SK-N-SH treated with all-trans-retinoic acid at 6 μM for 48 hours (cell line): ENCODE measurements at regions not wholly inside any gene's neighbourhood (a gene's known extent, or its start where the extent isn't known, plus 50 kb on each side); places are given as distances from the start of the nearest gene placed in this dataset.

Experiments
- ARNTL ChIP-seq: fragments of 450-650 bp; formaldehyde crosslinking; IDR thresholded peaks from 2 replicates; pipeline ENCODE4 v1.5.0; 2020; ENCODE audit warnings: low read depth, mild to moderate bottlenecking, moderate library complexity, borderline replicate concordance
- CREB5 ChIP-seq: fragments of 250-450 bp; sonication (Bioruptor Pico); IDR thresholded peaks from 2 replicates; pipeline ENCODE4 v1.5.1; 2020; ENCODE audit warnings: low read depth, mild to moderate bottlenecking, moderate library complexity
- GLIS3 ChIP-seq: fragments of 250-450 bp; sonication (Bioruptor Pico); IDR thresholded peaks from 2 replicates; pipeline ENCODE4 v1.5.0; 2020; ENCODE audit warnings: mild to moderate bottlenecking, moderate library complexity
- PATZ1 ChIP-seq: fragments of 250-450 bp; sonication (Bioruptor Pico); IDR thresholded peaks from 2 replicates; pipeline ENCODE4 v1.8.0; 2020; ENCODE audit warnings: mild to moderate bottlenecking, moderate library complexity, borderline replicate concordance
- POU6F1 ChIP-seq: fragments of 250-450 bp; sonication (Bioruptor Pico); IDR thresholded peaks from 2 replicates; pipeline ENCODE4 v1.8.0; 2021; ENCODE audit warnings: low read depth, mild to moderate bottlenecking, moderate library complexity, borderline replicate concordance
- RARB ChIP-seq: fragments of 250-450 bp; sonication (Bioruptor Pico); IDR thresholded peaks from 2 replicates; pipeline ENCODE4 v1.8.0; 2021; ENCODE audit warnings: mild to moderate bottlenecking, moderate library complexity
- SNAI2 ChIP-seq: fragments of 250-450 bp; sonication (Bioruptor Pico); IDR thresholded peaks from 2 replicates; pipeline ENCODE4 v1.5.0; 2020; ENCODE audit warnings: mild to moderate bottlenecking, moderate library complexity
- TSHZ2 ChIP-seq: fragments of 250-450 bp; sonication (Bioruptor Pico); IDR thresholded peaks from 2 replicates; pipeline ENCODE4 v1.5.0; 2020; ENCODE audit warnings: mild to moderate bottlenecking, moderate library complexity
- ZC3H10 ChIP-seq: fragments of 250-450 bp; sonication (Bioruptor Pico); IDR thresholded peaks from 2 replicates; pipeline ENCODE4 v1.5.1; 2021; ENCODE audit warnings: mild to moderate bottlenecking, moderate library complexity
- ZFP3 ChIP-seq: fragments of 250-450 bp; sonication (Bioruptor Pico); IDR thresholded peaks from 2 replicates; pipeline ENCODE4 v1.5.0; 2020; ENCODE audit warnings: mild to moderate bottlenecking, moderate library complexity
- ZFP30 ChIP-seq: fragments of 450-650 bp; formaldehyde crosslinking; IDR thresholded peaks from 2 replicates; pipeline ENCODE4 v1.5.0; 2022; ENCODE audit warnings: mild to moderate bottlenecking, moderate library complexity
- ZNF70 ChIP-seq: fragments of 450-650 bp; formaldehyde crosslinking; IDR thresholded peaks from 2 replicates; pipeline ENCODE4 v1.5.0; 2020; ENCODE audit warnings: mild to moderate bottlenecking, moderate library complexity

- TF ChIP-seq GLIS3 (CRISPR knock-in tag), result no peak
- no peak for TF ChIP-seq ZNF70 (CRISPR knock-in tag)
- no peak for TF ChIP-seq POU6F1 (CRISPR knock-in tag)
- no peak for TF ChIP-seq ARNTL (CRISPR knock-in tag)
- TF ChIP-seq RARB (CRISPR knock-in tag), result no peak
- TF ChIP-seq CREB5, result no peak
- TF ChIP-seq TSHZ2 (CRISPR knock-in tag), result no peak
- TF ChIP-seq PATZ1 (CRISPR knock-in tag), result no peak
- TF ChIP-seq SNAI2 (CRISPR knock-in tag), result no peak
- TF ChIP-seq ZC3H10 (CRISPR knock-in tag), result no peak
- no peak for TF ChIP-seq ZFP30 (CRISPR knock-in tag)
- no peak for TF ChIP-seq ZFP3
Observed at GRCh38 chr9:108710424-108710823, 145.4 kb downstream of the ACTL7B start.
